ENCODE measurements at regions not wholly inside any gene's neighbourhood (a gene's known extent, or its start where the extent isn't known, plus 50 kb on each side); places are given as distances from the start of the nearest gene placed in this dataset.

GRCh38 chr15:47505712-47506328 is 211.5 kb upstream of the SEMA6D start:
- DNase-seq (ENCODE audit: low read depth in 1 of 2, low spot score in 2 of 2) (no peak), FAIRE-seq (no peak)
- Histone ChIP-seq H3K14ac (ENCODE audit: insufficient read length) (no peak overlapping the region), H3K4me2 (ENCODE audit: insufficient read depth in 1 of 2, low read depth in 2 of 2, low read length in 2 of 2) (no peak overlapping the region), H2BK5ac (ENCODE audit: low read depth, low read length) (no peak overlapping the region), H2BK120ac (replicated peaks; ENCODE audit: low read depth, low read length) (no peak overlapping the region), H3K27me3 (replicated peaks in 1 of 4; ENCODE audit: control insufficient read depth in 3 of 4, extremely low read depth in 1 of 4, insufficient read depth in 3 of 4, low read length in 3 of 4) (no peaks in the 10 kb centered on the region), H3K56ac (replicated peaks; ENCODE audit: insufficient read length, low read depth, low read length) (no peak overlapping the region), H3K4ac (replicated peaks; ENCODE audit: insufficient read length, low read depth, low read length) (no peak overlapping the region), H3K4me1 (replicated peaks in 1 of 4; ENCODE audit: control insufficient read depth in 3 of 4, insufficient read depth in 4 of 4, low read length in 3 of 4) (no peaks in the 10 kb centered on the region), H3K9me3 (ENCODE audit: insufficient read depth in 2 of 2, low read depth in 1 of 2, low read length in 1 of 2) (peaks cover 0 to 3% of the 10 kb centered on the region in 2 experiments; a peak in 1 of 4 replicates), H2AFZ (ENCODE audit: low read length) (no peak overlapping the region), H3K79me1 (ENCODE audit: low read depth, low read length) (no peaks in the 10 kb centered on the region), H3K36me3 (ENCODE audit: control insufficient read depth in 2 of 4, insufficient read depth in 4 of 4, low read length in 3 of 4) (no peaks in the 10 kb centered on the region), H3K4me3 (ENCODE audit: extremely low read depth in 1 of 4, insufficient read depth in 2 of 4, low read depth in 3 of 4, low read length in 4 of 4) (no peak overlapping the region), H3K27ac (ENCODE audit: low read depth, low read length) (no peak overlapping the region), H2BK15ac (ENCODE audit: low read length) (no peak overlapping the region), H4K91ac (replicated peaks; ENCODE audit: insufficient read length, low read length) (no peak overlapping the region), H2BK12ac (ENCODE audit: low read depth, low read length) (no peak overlapping the region), H2AK5ac (ENCODE audit: low read depth, low read length) (no peak overlapping the region), H3K23ac (ENCODE audit: insufficient read length) (no peak overlapping the region), H4K20me1 (replicated peaks in 1 of 2; ENCODE audit: control insufficient read depth in 1 of 2, insufficient read depth in 2 of 2, low read length in 2 of 2) (no peaks in the 10 kb centered on the region), H4K8ac (ENCODE audit: extremely low read depth, insufficient read depth, low read length) (no peak overlapping the region), H3K9ac (replicated peaks in 1 of 4; ENCODE audit: extremely low read depth in 1 of 4, low read depth in 3 of 4, low read length in 3 of 4) (no peak overlapping the region), H4K5ac (ENCODE audit: insufficient read length, low read depth, low read length) (no peak overlapping the region), H3K18ac (ENCODE audit: extremely low read depth, low read length) (no peak overlapping the region), H3K23me2 (ENCODE audit: low read depth, low read length) (no peaks in the 10 kb centered on the region), H3K79me2 (ENCODE audit: control insufficient read depth in 1 of 2, insufficient read depth in 2 of 2, low read length in 2 of 2) (no peaks in the 10 kb centered on the region), H2BK20ac (ENCODE audit: low read length) (no peak overlapping the region)
- ChIA-PET POLR2A (ENCODE audit: partially characterized antibody) (no interaction called here), CTCF (ENCODE audit: partially characterized antibody) (interaction anchor here (1.3 kb wide), 1 partner anchor 34 kb away, joined by 4 read pairs; no protein-coding TSS in a partner anchor)
- 88% methylated on average over 6 of the region's 6 CpGs; no CpG with 5 or more reads in 1 of the 2 experiments for WGBS, 2 experiments (ENCODE audit: extremely low coverage in 1 of 2, insufficient coverage in 1 of 2, insufficient read length in 1 of 2, insufficient replicate concordance in 2 of 2, low coverage in 1 of 2, low lambda C conversion rate in 2 of 2, missing lambda C conversion rate in 1 of 2)
- TF ChIP-seq NRF1 (IDR thresholded peaks at IDR 0.05; ENCODE audit: low read depth, low read length) (no peak), ATF3 (IDR thresholded peaks at IDR 0.05; ENCODE audit: insufficient read depth, low read depth, low read length) (no peak), SIRT6 (IDR thresholded peaks at IDR 0.05; ENCODE audit: low read length) (no peak), EP300 (IDR thresholded peaks at IDR 0.05; ENCODE audit: borderline replicate concordance in 1 of 2, low read depth in 2 of 2, low read length in 2 of 2) (no peak), RNF2 (IDR thresholded peaks at IDR 0.05; ENCODE audit: borderline replicate concordance, low read depth, low read length, missing control alignments, poor library complexity, severe bottlenecking) (no peak), BRCA1 (IDR thresholded peaks at IDR 0.05; ENCODE audit: low read depth, low read length) (no peak), SP1 (IDR thresholded peaks at IDR 0.05; ENCODE audit: low read depth, low read length) (no peak), PHF8 (conservative IDR thresholded peaks at IDR 0.05; ENCODE audit: low read depth, low read length) (no peak), USF2 (IDR thresholded peaks at IDR 0.05; ENCODE audit: low read length) (no peak), CBX5 (IDR thresholded peaks at IDR 0.05; ENCODE audit: low read depth, low read length) (no peak), ASH2L (IDR thresholded peaks at IDR 0.05; ENCODE audit: low read length) (no peak), CBX8 (IDR thresholded peaks at IDR 0.05; ENCODE audit: borderline replicate concordance, low read depth, low read length) (no peak)

Measured in H1 (cell line).